GM19452 (cell line): ENCODE measurements at regions not wholly inside any gene's neighbourhood (a gene's known extent, or its start where the extent isn't known, plus 50 kb on each side); places are given as distances from the start of the nearest gene placed in this dataset.
"Not testable (repeated sequence)": the region's sequence is repeated elsewhere in the genome, so short reads cannot be mapped to it uniquely, and the experiment has no call there.

Experiments
- ATAC-seq: cut with Tn5 transposase; IDR thresholded peaks from one replicate; pipeline ENCODE4 v1.9.1; 2021; ENCODE audit not compliant: unreplicated experiment

- ATAC-seq: no peak
Measured at GRCh38 chr1:166691476-166691875, 147.8 kb upstream of the POGK start.

DNA sequence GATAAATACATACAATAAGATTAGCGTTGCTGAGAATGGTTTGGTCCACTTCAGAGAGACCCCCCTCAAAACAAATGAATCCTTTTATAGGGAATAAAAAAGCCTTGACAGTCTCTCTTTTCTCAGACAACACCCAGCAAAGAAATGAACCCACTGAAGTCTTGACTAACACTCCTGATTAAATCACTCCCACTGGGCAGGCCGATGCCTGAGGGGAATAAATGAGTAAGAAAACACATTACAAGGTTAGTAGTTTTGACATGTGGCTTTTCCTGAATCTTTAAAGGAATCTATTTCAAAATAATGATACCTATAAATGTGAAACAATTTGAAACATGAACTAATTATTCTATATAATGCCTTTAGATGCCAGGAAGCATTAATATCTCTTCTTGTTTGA is 146.9 kb upstream of the POGK start:
- ATAC-seq: no peak

DNA sequence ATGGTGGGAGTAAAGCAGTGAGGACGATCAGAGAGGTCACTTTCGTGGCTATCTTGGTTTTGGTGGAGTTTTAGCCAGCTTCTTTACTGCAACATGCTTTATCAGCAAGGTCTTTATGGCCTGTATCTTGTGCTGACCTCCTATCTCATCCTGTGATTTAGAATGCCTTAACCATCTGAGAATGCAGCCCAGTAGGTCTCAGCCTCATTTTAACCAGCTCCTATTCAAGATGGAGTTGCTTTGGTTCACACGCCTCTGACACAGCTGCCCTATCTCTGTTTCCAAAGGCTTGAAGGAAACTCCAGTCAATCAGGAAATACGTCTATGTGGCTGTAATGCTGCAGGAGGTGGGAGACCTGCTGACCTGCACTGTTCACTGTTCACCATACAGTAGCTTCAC is 146.1 kb upstream of the POGK start:
- ATAC-seq: no peak

DNA sequence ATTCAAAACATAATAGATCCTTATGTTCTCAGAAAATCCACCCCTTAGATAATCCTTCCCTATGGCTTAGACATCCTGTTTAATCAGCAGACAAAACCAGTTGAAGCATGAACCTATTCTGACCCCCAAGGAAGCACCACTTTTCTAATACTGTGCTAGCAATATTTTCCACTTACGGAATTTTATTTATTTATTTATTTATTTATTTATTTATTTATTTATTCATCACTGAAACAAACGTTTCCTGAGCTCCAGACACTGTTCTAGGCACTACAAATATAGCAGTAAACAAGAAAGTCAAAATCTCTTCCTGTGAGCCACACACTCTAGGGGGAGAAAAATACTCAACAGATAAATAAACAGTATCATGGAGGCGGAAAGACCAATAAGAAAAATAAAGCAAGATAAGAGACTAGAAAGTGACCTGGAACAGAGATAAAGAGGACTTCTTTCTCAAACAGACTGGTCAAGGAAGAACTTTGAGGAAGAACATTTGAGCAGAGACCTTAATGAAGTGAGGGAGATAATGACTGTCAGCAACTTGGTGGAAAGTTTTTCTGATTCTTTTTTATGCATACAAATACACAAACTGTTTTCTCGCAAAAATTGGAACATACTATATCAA is 145.5 kb upstream of the POGK start:
- ATAC-seq: no peak

GRCh38 chr1:166695115-166695514 is 144.2 kb upstream of the POGK start:
- ATAC-seq: no peak

- ATAC-seq: not testable (repeated sequence)
Measured at GRCh38 chr1:166695834-166696233, 143.4 kb upstream of the POGK start.

GRCh38 chr1:166698771-166699170 is 140.5 kb upstream of the POGK start:
- ATAC-seq: no peak

- no peak for ATAC-seq
Measured at GRCh38 chr1:166699613-166700012, 139.7 kb upstream of the POGK start.

GRCh38 chr1:166700696-166701095 is 138.6 kb upstream of the POGK start:
- ATAC-seq: no peak

GRCh38 chr1:166701603-166702100 is 137.6 kb upstream of the POGK start:
- no peak for ATAC-seq

DNA sequence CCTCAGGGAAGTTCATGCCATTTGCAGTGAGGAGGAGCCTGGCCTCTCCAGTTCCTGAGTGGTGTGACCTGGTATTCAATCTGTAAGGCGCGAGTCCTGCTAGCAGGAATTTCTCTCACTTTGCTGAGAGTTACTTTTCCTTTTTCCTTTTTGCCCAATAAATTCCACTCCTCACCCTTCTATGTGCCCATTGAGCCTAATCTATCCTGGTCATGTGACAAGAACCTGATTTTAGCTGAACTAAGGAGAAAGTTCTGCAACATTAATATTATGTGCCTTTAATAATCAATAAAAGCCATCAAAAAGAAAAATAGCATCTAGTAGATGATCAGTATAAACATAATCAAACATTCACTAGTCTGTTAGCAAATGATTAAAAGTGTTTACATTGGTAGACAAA is 136.1 kb upstream of the POGK start:
- ATAC-seq: no peak

GRCh38 chr1:166703726-166704462 is 135.4 kb upstream of the POGK start:
- no peak for ATAC-seq

- ATAC-seq: no peak
Measured at GRCh38 chr1:166705376-166706289, 133.6 kb upstream of the POGK start.

DNA sequence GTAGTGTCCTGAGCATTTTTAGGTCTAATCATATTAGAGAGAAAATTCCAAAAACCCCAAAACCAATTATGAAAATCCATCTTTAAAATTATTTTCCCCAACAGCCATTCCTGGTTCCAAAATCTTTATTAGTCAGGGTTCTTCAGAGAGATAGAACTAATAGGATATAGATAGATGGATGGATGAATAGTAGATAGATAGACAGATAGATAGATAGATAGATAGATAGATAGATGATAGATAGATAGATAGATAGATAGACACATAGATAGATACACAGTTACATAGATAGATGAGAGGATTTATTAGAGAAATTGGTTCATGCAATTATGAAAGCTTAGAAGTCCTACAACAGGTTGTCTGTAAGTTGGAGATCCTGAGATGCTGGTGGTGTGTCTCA is 122.7 kb upstream of the POGK start:
- ATAC-seq: no peak

GRCh38 chr1:166721145-166721544 is 118.1 kb upstream of the POGK start:
- ATAC-seq: no peak

DNA sequence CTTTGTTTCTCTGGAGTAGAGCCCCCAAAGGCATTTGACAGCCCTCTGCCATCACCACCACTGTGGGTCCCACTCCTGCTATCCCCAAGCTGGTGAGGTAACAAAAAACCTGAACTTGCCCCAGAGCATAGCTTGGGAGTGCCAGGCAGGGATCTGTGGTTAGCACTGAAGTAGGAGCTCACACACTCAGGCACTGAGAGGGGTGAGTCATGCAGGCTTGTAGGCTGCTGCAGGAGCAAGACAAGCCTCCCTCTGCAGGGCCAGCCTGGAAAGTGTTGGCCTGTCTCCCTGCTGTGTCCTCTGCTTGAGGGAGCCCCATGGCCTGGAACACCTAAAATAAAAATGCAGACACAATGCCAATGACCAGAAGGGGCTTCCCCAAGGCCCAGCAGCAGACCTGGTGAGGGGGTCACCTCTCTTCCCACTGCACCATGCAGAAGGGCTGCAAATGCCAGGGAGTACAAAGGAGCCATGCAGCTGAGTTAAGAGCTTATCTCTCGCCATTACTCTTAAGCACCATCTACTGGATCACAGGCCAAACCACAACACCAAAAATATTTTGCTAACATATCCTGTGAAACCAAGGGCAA is 108.9 kb upstream of the POGK start:
- ATAC-seq: no peak

DNA sequence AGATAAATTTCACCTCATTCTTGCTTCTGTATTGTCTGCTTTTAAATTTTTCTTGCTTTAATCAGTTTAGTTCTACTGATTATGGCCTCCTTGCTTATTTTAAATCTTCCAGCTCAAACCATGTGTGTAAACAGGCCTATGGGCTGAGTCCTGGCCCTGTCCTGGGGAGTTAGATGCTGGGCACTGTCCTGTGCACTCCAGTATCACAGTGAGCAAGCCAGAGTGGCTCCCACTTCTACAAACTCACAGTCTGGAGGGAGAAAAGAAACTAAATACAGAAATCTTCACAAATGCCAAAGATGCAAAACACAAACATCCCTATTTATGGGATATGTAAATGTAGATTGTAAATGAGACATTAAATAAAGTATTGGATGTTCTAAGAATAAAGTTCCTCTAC is 101.1 kb upstream of the POGK start:
- no peak for ATAC-seq

GRCh38 chr1:166738873-166739272 is 100.4 kb upstream of the POGK start:
- no peak for ATAC-seq

DNA sequence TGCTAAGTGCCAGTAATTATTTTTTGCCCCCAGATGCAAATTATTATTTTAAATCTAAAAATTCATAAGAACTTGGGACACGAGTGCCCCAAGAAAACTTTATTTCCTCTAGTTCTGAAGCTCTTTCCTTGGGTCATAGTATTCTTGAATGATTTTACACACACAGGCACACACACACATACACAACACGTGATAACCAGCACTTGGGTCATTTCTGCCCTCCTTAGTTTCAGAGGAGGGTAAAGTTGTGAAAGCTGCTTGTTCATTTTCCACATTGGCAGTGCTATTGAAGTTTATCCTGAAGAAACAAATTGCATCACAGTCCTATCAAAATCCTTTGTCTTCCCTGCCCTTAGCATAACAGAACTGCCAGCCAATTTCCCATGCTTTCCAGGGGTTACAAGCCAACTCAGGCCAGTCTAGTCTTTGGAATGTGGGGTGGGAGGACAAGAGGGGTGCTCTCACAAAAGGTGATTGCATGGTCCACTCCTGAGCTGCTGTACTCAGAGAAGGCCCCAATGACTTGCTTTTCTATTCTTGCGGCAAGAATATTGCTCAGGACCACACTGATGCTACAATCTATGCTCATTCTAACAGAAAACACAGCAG is 98.5 kb upstream of the POGK start:
- ATAC-seq: no peak

DNA sequence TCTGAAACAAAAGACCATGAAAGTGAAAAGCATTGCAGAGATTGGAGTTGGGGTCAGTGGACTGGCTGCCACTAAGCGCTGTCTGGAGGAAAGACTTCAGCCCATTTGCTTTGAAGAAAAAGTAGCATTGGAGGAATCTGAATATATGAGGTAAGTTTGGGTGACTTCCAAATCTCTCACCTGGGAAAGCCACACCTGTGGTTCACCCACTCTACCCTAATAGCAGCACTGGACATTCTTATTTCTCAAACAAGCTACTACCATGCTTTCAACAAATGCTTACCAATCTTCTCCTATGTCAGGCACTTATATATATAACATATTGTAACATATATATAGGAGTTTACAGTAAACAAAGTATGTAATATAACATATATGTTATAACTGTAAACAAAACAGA is 76.0 kb upstream of the POGK start:
- no peak for ATAC-seq

GRCh38 chr1:166766942-166767341 is 72.3 kb upstream of the POGK start:
- ATAC-seq: no peak
